A549 (cell line): ENCODE measurements at regions not wholly inside any gene's neighbourhood (a gene's known extent, or its start where the extent isn't known, plus 50 kb on each side); places are given as distances from the start of the nearest gene placed in this dataset.

Experiments used
- CEBPB ChIP-seq, 2 experiments: fragments of >200 bp in 1 of 2; sonication (Bioruptor Twin) in 1 of 2; formaldehyde crosslinking in 1 of 2; IDR thresholded peaks; 2 replicates each; pipeline ENCODE4 v1.6.1; 2012 to 2016
- CHD2 ChIP-seq: fragments of 150-350 bp; IDR thresholded peaks from 2 replicates; pipeline ENCODE4 v1.6.1; 2014; ENCODE audit warnings: low read length; ENCODE audit not compliant: partially characterized antibody
- ESRRA ChIP-seq: fragments of 150-350 bp; IDR thresholded peaks from 2 replicates; pipeline ENCODE4 v1.6.1; 2014; ENCODE audit warnings: mild to moderate bottlenecking, low read length, borderline replicate concordance
- MYC ChIP-seq: IDR thresholded peaks from 2 replicates; pipeline ENCODE4 v1.6.1; 2012; ENCODE audit warnings: mild to moderate bottlenecking, inconsistent platforms, low read length, improper control_type of control experiment, borderline replicate concordance
- NFE2L2 ChIP-seq: fragments of 150-350 bp; conservative IDR thresholded peaks from 2 replicates; pipeline ENCODE4 v1.6.1; 2014; ENCODE audit warnings: low read length
- POLR2A ChIP-seq: IDR thresholded peaks from 2 replicates; pipeline ENCODE4 v1.6.1; 2012; ENCODE audit warnings: mild to moderate bottlenecking, low read length
- POLR2AphosphoS2 ChIP-seq: conservative IDR thresholded peaks from 2 replicates; pipeline ENCODE4 v1.6.1; 2012; ENCODE audit warnings: low read length, improper control_type of control experiment, inconsistent platforms
- RAD21 ChIP-seq, 2 experiments: fragments of >200 bp in 1 of 2; sonication (Bioruptor Twin) in 1 of 2; formaldehyde crosslinking in 1 of 2; IDR thresholded peaks in 1 of 2; conservative IDR thresholded peaks in 1 of 2; 2 replicates in 1 of 2; 3 replicates in 1 of 2; pipeline ENCODE4 v1.6.1; 2012 to 2018; ENCODE audit warnings: inconsistent platforms in 1 of 2
- TFCP2L1 ChIP-seq: fragments of 250-450 bp; sonication (Bioruptor Pico); IDR thresholded peaks from 2 replicates; pipeline ENCODE4 v1.5.0; 2021; ENCODE audit warnings: mild to moderate bottlenecking
- TF ChIP-seq, protein P1 (sequence below): fragments of >200 bp; sonication (Bioruptor Twin); formaldehyde crosslinking; IDR thresholded peaks from 3 replicates; pipeline ENCODE4 v1.5.1; 2016
- TF ChIP-seq, protein P2 (sequence below): fragments of 200-600 bp; sonication (generic); IDR thresholded peaks from 2 replicates; pipeline ENCODE4 v1.6.1; 2016; ENCODE audit warnings: antibody characterized with exemption, mild to moderate bottlenecking, moderate library complexity

DNA sequence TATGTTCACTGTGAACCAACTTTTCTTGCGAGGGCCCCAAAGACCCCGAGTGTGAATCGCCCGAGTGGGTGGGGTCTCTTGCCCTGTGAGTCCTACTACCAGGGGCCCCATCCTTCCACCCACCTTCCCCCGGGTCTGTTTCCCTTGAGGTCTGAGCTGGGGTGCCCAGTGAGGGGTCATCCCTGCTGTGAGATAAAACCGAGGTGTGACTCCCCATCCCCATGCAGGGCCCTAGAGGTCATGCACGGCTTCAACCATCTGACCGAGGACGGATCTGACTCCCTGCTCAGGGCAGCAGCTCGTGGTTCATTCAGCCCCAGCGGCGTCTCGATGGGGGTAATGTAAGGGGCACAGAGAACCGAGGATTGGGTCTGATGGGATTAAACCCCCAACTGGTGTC is 103.1 kb upstream of the SULF2 start:
- TF ChIP-seq, protein P1, sequence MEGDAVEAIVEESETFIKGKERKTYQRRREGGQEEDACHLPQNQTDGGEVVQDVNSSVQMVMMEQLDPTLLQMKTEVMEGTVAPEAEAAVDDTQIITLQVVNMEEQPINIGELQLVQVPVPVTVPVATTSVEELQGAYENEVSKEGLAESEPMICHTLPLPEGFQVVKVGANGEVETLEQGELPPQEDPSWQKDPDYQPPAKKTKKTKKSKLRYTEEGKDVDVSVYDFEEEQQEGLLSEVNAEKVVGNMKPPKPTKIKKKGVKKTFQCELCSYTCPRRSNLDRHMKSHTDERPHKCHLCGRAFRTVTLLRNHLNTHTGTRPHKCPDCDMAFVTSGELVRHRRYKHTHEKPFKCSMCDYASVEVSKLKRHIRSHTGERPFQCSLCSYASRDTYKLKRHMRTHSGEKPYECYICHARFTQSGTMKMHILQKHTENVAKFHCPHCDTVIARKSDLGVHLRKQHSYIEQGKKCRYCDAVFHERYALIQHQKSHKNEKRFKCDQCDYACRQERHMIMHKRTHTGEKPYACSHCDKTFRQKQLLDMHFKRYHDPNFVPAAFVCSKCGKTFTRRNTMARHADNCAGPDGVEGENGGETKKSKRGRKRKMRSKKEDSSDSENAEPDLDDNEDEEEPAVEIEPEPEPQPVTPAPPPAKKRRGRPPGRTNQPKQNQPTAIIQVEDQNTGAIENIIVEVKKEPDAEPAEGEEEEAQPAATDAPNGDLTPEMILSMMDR, result no peak
- TF ChIP-seq RAD21 (conservative IDR thresholded peaks at IDR 0.05 in 1 of 2, IDR thresholded peaks at IDR 0.05 in 1 of 2), result no peak
- no peak for TF ChIP-seq NFE2L2
- TF ChIP-seq POLR2AphosphoS2, result no peak
- no peak for TF ChIP-seq TFCP2L1 (CRISPR knock-in tag)
- no peak for TF ChIP-seq POLR2A
- no peak for TF ChIP-seq MYC
- TF ChIP-seq, protein P2, sequence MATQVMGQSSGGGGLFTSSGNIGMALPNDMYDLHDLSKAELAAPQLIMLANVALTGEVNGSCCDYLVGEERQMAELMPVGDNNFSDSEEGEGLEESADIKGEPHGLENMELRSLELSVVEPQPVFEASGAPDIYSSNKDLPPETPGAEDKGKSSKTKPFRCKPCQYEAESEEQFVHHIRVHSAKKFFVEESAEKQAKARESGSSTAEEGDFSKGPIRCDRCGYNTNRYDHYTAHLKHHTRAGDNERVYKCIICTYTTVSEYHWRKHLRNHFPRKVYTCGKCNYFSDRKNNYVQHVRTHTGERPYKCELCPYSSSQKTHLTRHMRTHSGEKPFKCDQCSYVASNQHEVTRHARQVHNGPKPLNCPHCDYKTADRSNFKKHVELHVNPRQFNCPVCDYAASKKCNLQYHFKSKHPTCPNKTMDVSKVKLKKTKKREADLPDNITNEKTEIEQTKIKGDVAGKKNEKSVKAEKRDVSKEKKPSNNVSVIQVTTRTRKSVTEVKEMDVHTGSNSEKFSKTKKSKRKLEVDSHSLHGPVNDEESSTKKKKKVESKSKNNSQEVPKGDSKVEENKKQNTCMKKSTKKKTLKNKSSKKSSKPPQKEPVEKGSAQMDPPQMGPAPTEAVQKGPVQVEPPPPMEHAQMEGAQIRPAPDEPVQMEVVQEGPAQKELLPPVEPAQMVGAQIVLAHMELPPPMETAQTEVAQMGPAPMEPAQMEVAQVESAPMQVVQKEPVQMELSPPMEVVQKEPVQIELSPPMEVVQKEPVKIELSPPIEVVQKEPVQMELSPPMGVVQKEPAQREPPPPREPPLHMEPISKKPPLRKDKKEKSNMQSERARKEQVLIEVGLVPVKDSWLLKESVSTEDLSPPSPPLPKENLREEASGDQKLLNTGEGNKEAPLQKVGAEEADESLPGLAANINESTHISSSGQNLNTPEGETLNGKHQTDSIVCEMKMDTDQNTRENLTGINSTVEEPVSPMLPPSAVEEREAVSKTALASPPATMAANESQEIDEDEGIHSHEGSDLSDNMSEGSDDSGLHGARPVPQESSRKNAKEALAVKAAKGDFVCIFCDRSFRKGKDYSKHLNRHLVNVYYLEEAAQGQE, result no peak
- no peak for TF ChIP-seq CHD2
- TF ChIP-seq ESRRA, result no peak
- no peak for TF ChIP-seq CEBPB (IDR thresholded peaks at IDR 0.05)
